ENCODE measurements at regions not wholly inside any gene's neighbourhood (a gene's known extent, or its start where the extent isn't known, plus 50 kb on each side); places are given as distances from the start of the nearest gene placed in this dataset.

DNA sequence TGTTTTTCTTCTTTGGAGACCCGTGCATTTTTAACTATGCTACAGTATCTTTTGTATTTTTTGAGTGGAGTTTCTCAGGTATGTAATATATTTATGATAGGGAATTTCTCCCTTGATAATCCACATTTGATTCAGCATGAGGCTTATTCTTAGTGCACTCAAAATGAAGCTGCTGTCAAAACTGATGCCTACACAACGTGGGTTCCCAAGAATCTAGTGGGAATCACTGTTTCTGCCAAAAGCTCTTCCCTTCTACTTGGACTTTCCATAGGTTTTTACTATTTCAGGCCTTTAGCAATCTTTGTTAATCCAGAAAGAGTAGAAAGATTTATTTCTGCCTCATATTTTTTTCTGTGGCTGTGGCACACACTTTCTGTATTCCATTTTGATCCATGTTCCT lies 1003.7 kb downstream of the SLITRK5 start:
- POLR2A ChIA-PET (ENCODE audit: low non-redundant PET): no interaction called here
- no peak for DNase-seq (ENCODE audit: low spot score)
- TF ChIP-seq, protein P1, sequence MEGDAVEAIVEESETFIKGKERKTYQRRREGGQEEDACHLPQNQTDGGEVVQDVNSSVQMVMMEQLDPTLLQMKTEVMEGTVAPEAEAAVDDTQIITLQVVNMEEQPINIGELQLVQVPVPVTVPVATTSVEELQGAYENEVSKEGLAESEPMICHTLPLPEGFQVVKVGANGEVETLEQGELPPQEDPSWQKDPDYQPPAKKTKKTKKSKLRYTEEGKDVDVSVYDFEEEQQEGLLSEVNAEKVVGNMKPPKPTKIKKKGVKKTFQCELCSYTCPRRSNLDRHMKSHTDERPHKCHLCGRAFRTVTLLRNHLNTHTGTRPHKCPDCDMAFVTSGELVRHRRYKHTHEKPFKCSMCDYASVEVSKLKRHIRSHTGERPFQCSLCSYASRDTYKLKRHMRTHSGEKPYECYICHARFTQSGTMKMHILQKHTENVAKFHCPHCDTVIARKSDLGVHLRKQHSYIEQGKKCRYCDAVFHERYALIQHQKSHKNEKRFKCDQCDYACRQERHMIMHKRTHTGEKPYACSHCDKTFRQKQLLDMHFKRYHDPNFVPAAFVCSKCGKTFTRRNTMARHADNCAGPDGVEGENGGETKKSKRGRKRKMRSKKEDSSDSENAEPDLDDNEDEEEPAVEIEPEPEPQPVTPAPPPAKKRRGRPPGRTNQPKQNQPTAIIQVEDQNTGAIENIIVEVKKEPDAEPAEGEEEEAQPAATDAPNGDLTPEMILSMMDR (conservative IDR thresholded peaks at IDR 0.05; ENCODE audit: low read depth): no peak

DNA sequence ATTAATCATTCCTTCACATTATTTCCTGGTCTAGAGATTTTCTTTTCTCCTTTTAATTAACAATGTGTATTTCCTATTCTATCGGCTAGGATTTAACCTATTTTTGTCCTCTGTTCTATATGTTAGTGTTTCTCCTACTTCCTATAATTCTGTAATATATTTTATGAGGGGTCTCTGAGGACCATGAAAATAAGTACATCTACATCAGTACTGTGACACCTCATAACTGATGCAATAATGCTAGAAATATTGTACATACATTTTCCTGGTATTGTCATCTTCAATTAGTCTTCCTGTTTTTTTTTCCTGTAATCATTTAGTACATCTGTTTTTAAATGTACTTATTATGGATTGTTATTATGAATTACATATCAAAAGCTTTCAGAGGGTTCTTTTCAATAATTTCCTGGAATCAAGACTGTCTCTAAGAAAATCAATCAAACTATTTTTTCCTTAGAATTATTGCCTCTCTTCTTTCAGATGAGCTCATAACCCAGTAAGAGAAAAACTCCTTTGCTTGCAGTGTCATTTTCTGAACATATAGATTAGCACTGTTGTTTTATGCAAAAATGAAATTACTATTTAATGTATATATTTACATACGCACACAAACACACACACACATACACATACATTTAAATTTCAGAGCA lies 1004.3 kb downstream of the SLITRK5 start:
- ChIA-PET POLR2A (ENCODE audit: low non-redundant PET) (no interaction called here), CTCF (no interaction called here)
- no peak for DNase-seq (ENCODE audit: low spot score)
- TF ChIP-seq, protein P1 (conservative IDR thresholded peaks at IDR 0.05; ENCODE audit: low read depth): no peak
- H3K27ac ChIP-seq: no peak overlapping the region

More for the DNA sequence above, 1003.7 kb downstream of the SLITRK5 start:
- CTCF ChIA-PET: no interaction called here
- H3K27ac ChIP-seq: no peak overlapping the region

DNA sequence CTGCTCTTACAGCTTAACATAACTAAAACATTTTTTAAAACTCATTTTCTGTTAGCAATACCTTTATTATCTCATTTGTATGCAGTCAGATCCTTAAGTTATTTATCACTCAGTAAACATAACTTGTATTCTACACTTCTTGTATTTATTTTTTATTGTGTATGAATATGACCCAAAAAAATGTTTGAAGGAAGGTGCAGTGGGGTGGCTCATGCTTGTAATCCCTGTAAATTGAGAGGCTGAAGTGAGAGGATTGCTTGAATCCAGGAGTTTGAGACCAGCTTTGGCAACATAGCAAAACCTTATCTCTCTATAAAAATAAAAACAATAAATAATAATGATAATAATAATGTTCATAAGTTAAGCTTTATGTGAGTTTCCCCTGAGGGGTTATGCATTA lies 1004.8 kb downstream of the SLITRK5 start:
- TF ChIP-seq, protein P1 (conservative IDR thresholded peaks at IDR 0.05; ENCODE audit: low read depth): no peak
- ChIA-PET POLR2A (ENCODE audit: low non-redundant PET) (no interaction called here), CTCF (no interaction called here)
- no peak overlapping the region for H3K27ac ChIP-seq
- DNase-seq (ENCODE audit: low spot score): no peak

DNA sequence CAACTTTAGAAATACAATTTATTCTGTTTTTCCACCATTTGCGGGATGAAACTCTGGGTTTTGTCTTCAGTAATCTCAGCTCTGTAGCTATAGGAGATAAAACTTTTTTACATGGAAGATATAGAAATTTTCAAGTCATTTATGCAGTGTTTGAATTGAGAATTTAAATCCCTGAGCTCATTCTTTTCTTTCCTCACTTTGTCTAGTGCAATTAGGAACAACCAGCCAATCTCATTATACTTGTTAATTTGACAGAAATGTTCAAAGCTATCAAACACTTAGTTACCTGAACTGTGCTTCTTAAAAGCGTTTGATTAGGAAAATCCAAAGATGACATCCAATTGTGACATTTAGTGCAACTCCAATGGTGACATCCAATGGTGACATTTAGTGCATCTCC lies 1014.3 kb downstream of the SLITRK5 start:
- ChIA-PET CTCF (no interaction called here), POLR2A (ENCODE audit: low non-redundant PET) (no interaction called here)
- TF ChIP-seq, protein P1 (conservative IDR thresholded peaks at IDR 0.05; ENCODE audit: low read depth): no peak
- DNase-seq (ENCODE audit: low spot score): no peak
- no peak overlapping the region for H3K27ac ChIP-seq

DNA sequence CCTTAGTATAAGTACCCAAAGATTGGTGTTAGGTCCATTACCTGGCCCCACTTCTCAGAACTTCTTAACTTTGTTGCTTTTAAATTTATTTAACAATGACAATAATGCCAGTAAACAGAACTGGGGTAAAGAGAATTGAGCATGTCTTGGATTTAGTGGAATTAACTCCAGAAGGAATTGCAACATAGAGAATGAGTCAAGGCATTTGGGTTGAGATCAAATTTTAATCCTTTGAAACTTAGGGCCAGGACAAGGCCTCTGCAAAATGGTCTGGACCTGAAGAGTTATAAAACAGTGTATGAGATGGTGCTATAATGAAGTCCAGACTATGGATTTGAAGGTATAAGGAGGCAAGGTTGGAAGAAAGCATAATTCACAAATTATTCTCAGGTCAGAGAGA lies 1030.4 kb downstream of the SLITRK5 start:
- no peak overlapping the region for H3K27ac ChIP-seq
- DNase-seq (ENCODE audit: low spot score): no peak
- CTCF ChIA-PET: no interaction called here
- TF ChIP-seq, protein P1 (conservative IDR thresholded peaks at IDR 0.05; ENCODE audit: low read depth): no peak
- POLR2A ChIA-PET (ENCODE audit: low non-redundant PET): no interaction called here

DNA sequence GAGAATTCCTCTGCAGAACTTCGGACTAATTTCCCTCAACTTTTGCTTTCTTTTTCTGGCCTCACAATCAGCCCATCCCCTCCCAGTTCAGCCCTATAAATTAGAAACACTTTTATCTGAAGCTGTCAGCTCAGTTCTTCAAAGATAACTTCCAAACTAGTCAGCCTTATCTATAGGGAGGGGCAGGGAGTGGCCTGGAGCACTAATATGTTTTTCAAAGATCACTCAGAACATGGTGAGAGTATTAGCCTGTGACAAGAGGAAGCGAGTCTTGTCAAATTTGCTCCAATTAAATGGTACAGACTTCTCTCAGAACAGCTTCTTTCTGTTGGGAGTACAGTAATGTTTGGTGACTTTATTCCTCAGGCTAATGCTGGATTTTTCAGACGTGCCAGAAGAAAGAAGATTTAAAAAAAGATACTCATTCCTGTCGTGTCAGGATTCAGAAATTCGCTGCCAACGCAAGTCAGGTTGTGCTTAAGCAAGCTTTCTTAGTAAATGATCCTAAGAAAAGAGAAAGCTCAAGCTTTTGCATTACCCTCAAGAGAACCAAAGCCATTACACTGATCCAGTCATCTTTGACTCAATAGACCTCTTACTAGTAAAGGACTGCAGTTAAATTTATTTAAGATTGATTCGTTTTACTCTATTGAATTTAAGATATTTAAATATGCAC lies 1033.6 kb downstream of the SLITRK5 start:
- ChIA-PET POLR2A (ENCODE audit: low non-redundant PET) (no interaction called here), CTCF (interaction anchor here (0.5 kb wide), 1 partner anchor 33 kb away, joined by 5 read pairs; no protein-coding TSS in a partner anchor)
- TF ChIP-seq, protein P1 (conservative IDR thresholded peaks at IDR 0.05; ENCODE audit: low read depth): no peak
- H3K27ac ChIP-seq: no peak overlapping the region
- no peak for DNase-seq (ENCODE audit: low spot score)

All from RWPE1 (cell line).